IMR-90 (cell line): ENCODE measurements at regions not wholly inside any gene's neighbourhood (a gene's known extent, or its start where the extent isn't known, plus 50 kb on each side); places are given as distances from the start of the nearest gene placed in this dataset.

Experiments
- ATAC-seq: fragments of 200-7000 bp; cut with Tn5 transposase; 2 replicates; pipeline ENCODE4 v1.9.1; 2020; ENCODE audit warnings: low read depth, mild to moderate bottlenecking, moderate library complexity
- BruUV-seq: library from RNA; stranded (reverse); fragments of 400-500 nt; replicated peaks from 2 replicates; lab custom pipeline; 2021; lab: Mats Ljungman, UMichigan
- CTCF ChIA-PET: fragments of 300-600 bp; formaldehyde crosslinking; extraction: SDS; loops from one replicate; lab custom pipeline; 2021; ENCODE audit warnings: antibody characterized with exemption; lab: Yijun Ruan, JAX
- POLR2A ChIA-PET: fragments of 300-600 bp; sonication (Branson Sonifier 250); formaldehyde crosslinking; loops from one replicate; lab custom pipeline; 2022; ENCODE audit warnings: antibody characterized with exemption; ENCODE audit not compliant: unreplicated experiment; lab: Charles Lee
- DNase-seq: peaks from one replicate; pipeline ENCODE4 v3.0.0; 2013
- H2AFZ ChIP-seq: replicated peaks from 2 replicates; pipeline ENCODE3; 2013; ENCODE audit warnings: low read length, mild to moderate bottlenecking; ENCODE audit not compliant: poor library complexity
- H2AK5ac ChIP-seq: 2 replicates; pipeline ENCODE4 v1.6.1; 2013; ENCODE audit warnings: low read depth, low read length, inconsistent platforms
- H2AK9ac ChIP-seq: replicated peaks from 2 replicates; pipeline ENCODE3; 2013; ENCODE audit warnings: mild to moderate bottlenecking, low read depth, low read length, moderate library complexity; ENCODE audit not compliant: poor library complexity
- H2BK120ac ChIP-seq: 2 replicates; pipeline ENCODE4 v1.6.1; 2013; ENCODE audit warnings: low read depth, low read length, inconsistent platforms
- H2BK15ac ChIP-seq: 3 replicates; pipeline ENCODE4 v1.6.1; 2013; ENCODE audit warnings: low read depth, low read length, inconsistent platforms
- H2BK20ac ChIP-seq: 2 replicates; pipeline ENCODE4 v1.6.1; 2013; ENCODE audit warnings: low read depth, mild to moderate bottlenecking, inconsistent platforms, low read length, moderate library complexity
- H2BK5ac ChIP-seq: 2 replicates; pipeline ENCODE4 v1.6.1; 2013; ENCODE audit warnings: mild to moderate bottlenecking, low read depth, low read length, inconsistent platforms; ENCODE audit not compliant: poor library complexity, severe bottlenecking
- H3K14ac ChIP-seq: replicated peaks from 2 replicates; pipeline ENCODE4 v1.6.1; 2013; ENCODE audit warnings: low read depth, low read length, inconsistent platforms
- H3K18ac ChIP-seq: 2 replicates; pipeline ENCODE4 v1.6.1; 2013; ENCODE audit warnings: low read depth, low read length, control low read depth
- H3K23ac ChIP-seq: 2 replicates; pipeline ENCODE4 v1.6.1; 2013; ENCODE audit warnings: low read depth, low read length, inconsistent platforms
- H3K27ac ChIP-seq: 2 replicates; pipeline ENCODE4 v1.5.1; 2013; ENCODE audit warnings: mild to moderate bottlenecking, control low read depth, low read length; ENCODE audit not compliant: insufficient read depth
- H3K27me3 ChIP-seq: 2 replicates; pipeline ENCODE4 v1.6.1; 2013; ENCODE audit warnings: low read length; ENCODE audit not compliant: control insufficient read depth, insufficient read depth
- H3K36me3 ChIP-seq: 2 replicates; pipeline ENCODE4 v1.6.1; 2013; ENCODE audit warnings: low read length, mixed read lengths; ENCODE audit not compliant: control insufficient read depth, insufficient read depth
- H3K4ac ChIP-seq: 2 replicates; pipeline ENCODE4 v1.6.1; 2013; ENCODE audit warnings: low read depth, low read length, inconsistent platforms
- H3K4me1 ChIP-seq: 2 replicates; pipeline ENCODE4 v1.6.1; 2013; ENCODE audit warnings: low read length, mixed read lengths; ENCODE audit not compliant: control insufficient read depth, insufficient read depth
- H3K4me2 ChIP-seq: 2 replicates; pipeline ENCODE4 v1.6.1; 2013; ENCODE audit warnings: low read depth, mild to moderate bottlenecking, control low read depth, low read length, moderate library complexity
- H3K4me3 ChIP-seq: 2 replicates; pipeline ENCODE4 v1.5.1; 2013; ENCODE audit warnings: low read depth, mild to moderate bottlenecking, control low read depth, low read length, moderate library complexity; ENCODE audit not compliant: insufficient read depth
- H3K56ac ChIP-seq: 2 replicates; pipeline ENCODE4 v1.6.1; 2013; ENCODE audit warnings: low read length, inconsistent platforms; ENCODE audit not compliant: insufficient read depth; ENCODE audit errors: extremely low read depth
- H3K79me1 ChIP-seq, 2 experiments: 2 replicates each; pipeline ENCODE4 v1.6.1; 2013; ENCODE audit warnings: low read length in 2 of 2, inconsistent platforms in 1 of 2, low read depth in 1 of 2
- H3K9ac ChIP-seq: 2 replicates; pipeline ENCODE4 v1.6.1; 2013; ENCODE audit warnings: low read depth, low read length, control low read depth
- H3K9me1 ChIP-seq: 2 replicates; pipeline ENCODE4 v1.6.1; 2013; ENCODE audit warnings: low read length, inconsistent platforms; ENCODE audit not compliant: insufficient read depth
- H3K9me3 ChIP-seq: 2 replicates; pipeline ENCODE4 v1.6.1; 2013; ENCODE audit warnings: low read length; ENCODE audit not compliant: control insufficient read depth, insufficient read depth
- H4K20me1 ChIP-seq: 2 replicates; pipeline ENCODE4 v1.6.1; 2013; ENCODE audit warnings: low read length, inconsistent platforms; ENCODE audit not compliant: insufficient read depth
- H4K5ac ChIP-seq: 2 replicates; pipeline ENCODE4 v1.6.1; 2013; ENCODE audit warnings: mild to moderate bottlenecking, low read depth, low read length, control low read depth
- H4K8ac ChIP-seq, 2 experiments: 2 replicates each; pipeline ENCODE4 v1.6.1; 2013; ENCODE audit warnings: low read depth in 2 of 2, low read length in 2 of 2, control low read depth in 1 of 2, inconsistent platforms in 1 of 2
- H4K91ac ChIP-seq: 2 replicates; pipeline ENCODE4 v1.6.1; 2013; ENCODE audit warnings: low read depth, low read length, inconsistent platforms; ENCODE audit not compliant: insufficient read depth
- CHD1 ChIP-seq: IDR thresholded peaks from 2 replicates; pipeline ENCODE4 v1.6.1; 2012; ENCODE audit warnings: low read depth, low read length, improper control_type of control experiment
- MAFK ChIP-seq: IDR thresholded peaks from 2 replicates; pipeline ENCODE4 v1.6.1; 2012; ENCODE audit warnings: low read depth, low read length, improper control_type of control experiment
- MXI1 ChIP-seq: IDR thresholded peaks from 2 replicates; pipeline ENCODE4 v1.6.1; 2012; ENCODE audit warnings: low read depth, mild to moderate bottlenecking, low read length, moderate library complexity, borderline replicate concordance
- NFE2L2 ChIP-seq: fragments of 150-350 bp; IDR thresholded peaks from 2 replicates; pipeline ENCODE4 v1.6.1; 2016; ENCODE audit warnings: low read depth, mild to moderate bottlenecking, low read length
- RCOR1 ChIP-seq: IDR thresholded peaks from 2 replicates; pipeline ENCODE4 v1.6.1; 2012; ENCODE audit warnings: mild to moderate bottlenecking, low read length, improper control_type of control experiment; ENCODE audit not compliant: insufficient replicate concordance
- USF2 ChIP-seq: fragments of 150-350 bp; IDR thresholded peaks from 2 replicates; pipeline ENCODE4 v1.6.1; 2017; ENCODE audit warnings: mild to moderate bottlenecking, antibody characterized with exemption, low read length, low read depth
- WGBS, 2 experiments: methylation state at CpG; one replicate each; pipeline versions ENCODE4 v1.1.5 to v1.1.7; 2013; ENCODE audit warnings: missing lambda C conversion rate in 2 of 2; ENCODE audit not compliant: insufficient read length in 1 of 2; ENCODE audit errors: extremely low coverage in 2 of 2; 5-methylcytosine and 5-hydroxymethylcytosine counted together
- dilution Hi-C: fragments of 300-500 bp; cut with HindIII; formaldehyde crosslinking; loops from one replicate; pipeline ENCODE4 v1.14.3; 2018; ENCODE audit warnings: low sequenced_read_pairs; ENCODE audit not compliant: unreplicated experiment
- in situ Hi-C: fragments of 300-500 bp; cut with MboI; formaldehyde crosslinking; loops from 3 replicates; pipeline ENCODE4 v1.14.3; 2019; ENCODE audit warnings: low sequenced_read_pairs, inconsistent platforms, mixed read lengths
- intact Hi-C: fragments of 100-400 bp; cut with micrococcal nuclease; formaldehyde crosslinking; loops from 2 replicates; pipeline ENCODE4 v1.10.0; 2022
- TF ChIP-seq, protein P1 (sequence below): fragments of 150-350 bp; IDR thresholded peaks from 2 replicates; pipeline ENCODE4 v1.6.1; 2016; ENCODE audit warnings: low read depth, mild to moderate bottlenecking, low read length, moderate library complexity, borderline replicate concordance

DNA sequence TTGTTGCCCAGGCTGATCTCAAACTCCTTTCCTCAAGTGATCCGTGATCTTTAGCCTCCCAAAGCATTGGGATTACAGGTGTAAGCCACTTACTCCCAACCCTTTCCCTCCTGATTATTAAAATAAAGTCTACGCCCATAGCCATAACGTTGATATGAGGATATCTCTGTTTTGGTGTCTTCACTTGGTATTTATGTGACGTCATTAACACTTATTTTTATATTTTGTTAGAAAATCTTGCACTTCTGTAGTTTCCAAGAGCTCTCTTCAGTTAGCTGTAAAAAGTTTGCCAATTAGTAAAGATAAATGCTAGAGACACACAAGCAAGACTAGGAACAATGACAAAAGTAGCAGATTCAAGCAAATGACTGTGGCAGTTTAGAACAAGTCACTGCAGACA lies 115.6 kb upstream of the HSF2 start:
- Histone ChIP-seq H3K27ac (no peak overlapping the region), H4K5ac (no peak overlapping the region), H3K14ac (no peak overlapping the region), H3K36me3 (no peaks in the 10 kb centered on the region), H3K4me2 (no peak overlapping the region), H3K9me3 (no peaks in the 10 kb centered on the region), H2BK5ac (no peak overlapping the region), H3K18ac (no peak overlapping the region), H3K27me3 (no peaks in the 10 kb centered on the region), H4K91ac (no peak overlapping the region), H2AFZ (no peak overlapping the region), H3K4me1 (no peaks in the 10 kb centered on the region), H3K9ac (no peak overlapping the region), H3K9me1 (no peaks in the 10 kb centered on the region), H2AK5ac (no peak overlapping the region), H3K56ac (no peak overlapping the region), H4K20me1 (no peaks in the 10 kb centered on the region), H2BK120ac (no peak overlapping the region), H3K4me3 (no peak overlapping the region), H4K8ac (no peak overlapping the region), H2BK20ac (no peak overlapping the region), H3K23ac (no peak overlapping the region), H2BK15ac (no peak overlapping the region), H3K4ac (no peak overlapping the region), H3K79me1 (no peaks in the 10 kb centered on the region), H2AK9ac (no peak overlapping the region)
- intact Hi-C loops (no loop called here), in situ Hi-C loops (no loop called here), dilution Hi-C loops (no loop called here)
- CTCF ChIA-PET: no interaction called here
- ATAC-seq (no peak), DNase-seq (no peak)
- POLR2A ChIA-PET: no interaction called here
- TF ChIP-seq USF2: no peak
- TF ChIP-seq, protein P1, sequence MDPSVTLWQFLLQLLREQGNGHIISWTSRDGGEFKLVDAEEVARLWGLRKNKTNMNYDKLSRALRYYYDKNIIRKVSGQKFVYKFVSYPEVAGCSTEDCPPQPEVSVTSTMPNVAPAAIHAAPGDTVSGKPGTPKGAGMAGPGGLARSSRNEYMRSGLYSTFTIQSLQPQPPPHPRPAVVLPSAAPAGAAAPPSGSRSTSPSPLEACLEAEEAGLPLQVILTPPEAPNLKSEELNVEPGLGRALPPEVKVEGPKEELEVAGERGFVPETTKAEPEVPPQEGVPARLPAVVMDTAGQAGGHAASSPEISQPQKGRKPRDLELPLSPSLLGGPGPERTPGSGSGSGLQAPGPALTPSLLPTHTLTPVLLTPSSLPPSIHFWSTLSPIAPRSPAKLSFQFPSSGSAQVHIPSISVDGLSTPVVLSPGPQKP: no peak
- TF ChIP-seq RCOR1: no peak
- TF ChIP-seq MAFK: no peak
- TF ChIP-seq CHD1: no peak
- TF ChIP-seq MXI1: no peak
- TF ChIP-seq NFE2L2: no peak
- WGBS, 2 experiments: no CpG with 5 or more reads among the region's 4 CpGs
- no TSS peak for BruUV-seq
